ENCODE measurements at regions not wholly inside any gene's neighbourhood (a gene's known extent, or its start where the extent isn't known, plus 50 kb on each side); places are given as distances from the start of the nearest gene placed in this dataset.

- TF ChIP-seq CTCF (IDR thresholded peaks at IDR 0.05; ENCODE audit: low read depth, low read length, missing input control) (no peak), TAF1 (conservative IDR thresholded peaks at IDR 0.05) (no peak), YY1 (IDR thresholded peaks at IDR 0.05) (no peak), RAD21 (IDR thresholded peaks at IDR 0.05) (no peak), GABPA (IDR thresholded peaks at IDR 0.05 in 1 of 2, conservative IDR thresholded peaks at IDR 0.05 in 1 of 2) (no peak), ATF3 (IDR thresholded peaks at IDR 0.05) (no peak), FOXA2 (IDR thresholded peaks at IDR 0.05) (no peak), JUND (IDR thresholded peaks at IDR 0.05) (no peak)
- TF ChIP-seq, protein P1, sequence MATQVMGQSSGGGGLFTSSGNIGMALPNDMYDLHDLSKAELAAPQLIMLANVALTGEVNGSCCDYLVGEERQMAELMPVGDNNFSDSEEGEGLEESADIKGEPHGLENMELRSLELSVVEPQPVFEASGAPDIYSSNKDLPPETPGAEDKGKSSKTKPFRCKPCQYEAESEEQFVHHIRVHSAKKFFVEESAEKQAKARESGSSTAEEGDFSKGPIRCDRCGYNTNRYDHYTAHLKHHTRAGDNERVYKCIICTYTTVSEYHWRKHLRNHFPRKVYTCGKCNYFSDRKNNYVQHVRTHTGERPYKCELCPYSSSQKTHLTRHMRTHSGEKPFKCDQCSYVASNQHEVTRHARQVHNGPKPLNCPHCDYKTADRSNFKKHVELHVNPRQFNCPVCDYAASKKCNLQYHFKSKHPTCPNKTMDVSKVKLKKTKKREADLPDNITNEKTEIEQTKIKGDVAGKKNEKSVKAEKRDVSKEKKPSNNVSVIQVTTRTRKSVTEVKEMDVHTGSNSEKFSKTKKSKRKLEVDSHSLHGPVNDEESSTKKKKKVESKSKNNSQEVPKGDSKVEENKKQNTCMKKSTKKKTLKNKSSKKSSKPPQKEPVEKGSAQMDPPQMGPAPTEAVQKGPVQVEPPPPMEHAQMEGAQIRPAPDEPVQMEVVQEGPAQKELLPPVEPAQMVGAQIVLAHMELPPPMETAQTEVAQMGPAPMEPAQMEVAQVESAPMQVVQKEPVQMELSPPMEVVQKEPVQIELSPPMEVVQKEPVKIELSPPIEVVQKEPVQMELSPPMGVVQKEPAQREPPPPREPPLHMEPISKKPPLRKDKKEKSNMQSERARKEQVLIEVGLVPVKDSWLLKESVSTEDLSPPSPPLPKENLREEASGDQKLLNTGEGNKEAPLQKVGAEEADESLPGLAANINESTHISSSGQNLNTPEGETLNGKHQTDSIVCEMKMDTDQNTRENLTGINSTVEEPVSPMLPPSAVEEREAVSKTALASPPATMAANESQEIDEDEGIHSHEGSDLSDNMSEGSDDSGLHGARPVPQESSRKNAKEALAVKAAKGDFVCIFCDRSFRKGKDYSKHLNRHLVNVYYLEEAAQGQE (IDR thresholded peaks at IDR 0.05) = no peak
- TF ChIP-seq, protein P2, sequence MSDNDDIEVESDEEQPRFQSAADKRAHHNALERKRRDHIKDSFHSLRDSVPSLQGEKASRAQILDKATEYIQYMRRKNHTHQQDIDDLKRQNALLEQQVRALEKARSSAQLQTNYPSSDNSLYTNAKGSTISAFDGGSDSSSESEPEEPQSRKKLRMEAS (IDR thresholded peaks at IDR 0.05) = no peak
Observed at GRCh38 chr18:67966224-67966623, 449.7 kb upstream of the DSEL start.

Measured in liver (tissue), 3 donors.